ENCODE measurements at regions not wholly inside any gene's neighbourhood (a gene's known extent, or its start where the extent isn't known, plus 50 kb on each side); places are given as distances from the start of the nearest gene placed in this dataset.

DNA sequence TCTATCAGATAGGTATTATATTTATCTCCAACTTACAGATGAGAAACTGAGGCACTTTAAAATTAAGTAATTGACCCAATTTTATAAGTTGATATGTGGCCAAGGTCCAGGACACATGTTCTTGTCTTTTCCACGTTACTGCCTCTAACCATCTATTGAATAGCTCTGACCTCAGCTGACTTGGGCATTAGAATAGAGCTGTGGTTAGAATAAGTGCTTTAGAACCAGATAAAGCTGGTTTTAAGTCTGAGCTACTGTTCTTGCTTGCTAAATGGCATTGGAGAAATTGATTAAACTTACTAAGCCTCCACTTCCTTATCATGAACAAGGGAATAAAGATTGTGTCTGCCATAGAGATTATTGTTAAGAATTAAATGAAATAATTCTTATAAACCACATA is 147.8 kb upstream of the DTNBP1 start:
- no peak for DNase-seq (ENCODE audit: extremely low spot score)
- TF ChIP-seq FOXA1 (IDR thresholded peaks at IDR 0.05): no peak
- no peak for TF ChIP-seq SUZ12 (IDR thresholded peaks at IDR 0.05)
- TF ChIP-seq, protein P1, sequence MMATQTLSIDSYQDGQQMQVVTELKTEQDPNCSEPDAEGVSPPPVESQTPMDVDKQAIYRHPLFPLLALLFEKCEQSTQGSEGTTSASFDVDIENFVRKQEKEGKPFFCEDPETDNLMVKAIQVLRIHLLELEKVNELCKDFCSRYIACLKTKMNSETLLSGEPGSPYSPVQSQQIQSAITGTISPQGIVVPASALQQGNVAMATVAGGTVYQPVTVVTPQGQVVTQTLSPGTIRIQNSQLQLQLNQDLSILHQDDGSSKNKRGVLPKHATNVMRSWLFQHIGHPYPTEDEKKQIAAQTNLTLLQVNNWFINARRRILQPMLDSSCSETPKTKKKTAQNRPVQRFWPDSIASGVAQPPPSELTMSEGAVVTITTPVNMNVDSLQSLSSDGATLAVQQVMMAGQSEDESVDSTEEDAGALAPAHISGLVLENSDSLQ (IDR thresholded peaks at IDR 0.05): no peak
- TF ChIP-seq L3MBTL2 (conservative IDR thresholded peaks at IDR 0.05): no peak
- no peak for TF ChIP-seq TARDBP (IDR thresholded peaks at IDR 0.05)
- TF ChIP-seq HDGF (IDR thresholded peaks at IDR 0.05; ENCODE audit: borderline replicate concordance): no peak
- TF ChIP-seq ELF4 (IDR thresholded peaks at IDR 0.05): no peak
- TF ChIP-seq CTBP1 (IDR thresholded peaks at IDR 0.05; ENCODE audit: borderline replicate concordance): no peak
- no peak for TF ChIP-seq FOXK2 (IDR thresholded peaks at IDR 0.05)
- no peak for TF ChIP-seq ZNF384 (IDR thresholded peaks at IDR 0.05)
- no peak for TF ChIP-seq NFRKB (IDR thresholded peaks at IDR 0.05)
- no peak for TF ChIP-seq BHLHE40 (IDR thresholded peaks at IDR 0.05; ENCODE audit: borderline replicate concordance)
- no peak for TF ChIP-seq LEF1 (IDR thresholded peaks at IDR 0.05; ENCODE audit: borderline replicate concordance)
- no peak for TF ChIP-seq SP1 (IDR thresholded peaks at IDR 0.05)
- no peak for TF ChIP-seq FOXM1 (IDR thresholded peaks at IDR 0.05; ENCODE audit: borderline replicate concordance)
- TF ChIP-seq ARNT (IDR thresholded peaks at IDR 0.05): no peak
- ChIA-PET POLR2A (no interaction called here), CTCF (interaction anchor here (0.7 to 0.9 kb wide), 2 partner anchors 318 to 395 kb away, joined by 3 read pairs; partner anchors contain the start of gene MYLIP)

DNA sequence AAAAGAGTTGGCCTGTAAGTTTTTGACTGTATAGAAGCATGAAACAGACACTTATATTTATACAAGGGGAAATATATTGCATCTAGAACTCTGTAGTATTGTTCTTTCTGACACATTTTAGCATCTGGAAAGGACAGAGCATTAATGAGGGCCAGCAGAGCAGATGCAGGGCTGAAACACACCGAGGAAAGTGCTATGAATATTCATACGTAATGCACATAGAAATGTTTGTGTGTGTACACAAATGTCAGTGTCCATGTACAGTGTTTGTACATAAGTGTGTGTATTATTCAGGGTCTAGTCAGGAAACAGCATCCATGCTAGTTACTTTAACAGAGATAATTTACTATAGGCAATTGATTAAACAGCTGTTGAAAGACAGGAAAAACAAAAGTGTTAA is 146.5 kb upstream of the DTNBP1 start:
- CTCF ChIA-PET: no interaction called here
- DNase-seq (ENCODE audit: extremely low spot score): no peak
- TF ChIP-seq CTBP1 (IDR thresholded peaks at IDR 0.05; ENCODE audit: borderline replicate concordance) (no peak), ARNT (IDR thresholded peaks at IDR 0.05) (no peak), ELF4 (IDR thresholded peaks at IDR 0.05) (no peak), TARDBP (IDR thresholded peaks at IDR 0.05) (no peak), BHLHE40 (IDR thresholded peaks at IDR 0.05; ENCODE audit: borderline replicate concordance) (no peak), FOXA1 (IDR thresholded peaks at IDR 0.05) (no peak)
- TF ChIP-seq, protein P1 (IDR thresholded peaks at IDR 0.05): no peak
- POLR2A ChIA-PET: no interaction called here

DNA sequence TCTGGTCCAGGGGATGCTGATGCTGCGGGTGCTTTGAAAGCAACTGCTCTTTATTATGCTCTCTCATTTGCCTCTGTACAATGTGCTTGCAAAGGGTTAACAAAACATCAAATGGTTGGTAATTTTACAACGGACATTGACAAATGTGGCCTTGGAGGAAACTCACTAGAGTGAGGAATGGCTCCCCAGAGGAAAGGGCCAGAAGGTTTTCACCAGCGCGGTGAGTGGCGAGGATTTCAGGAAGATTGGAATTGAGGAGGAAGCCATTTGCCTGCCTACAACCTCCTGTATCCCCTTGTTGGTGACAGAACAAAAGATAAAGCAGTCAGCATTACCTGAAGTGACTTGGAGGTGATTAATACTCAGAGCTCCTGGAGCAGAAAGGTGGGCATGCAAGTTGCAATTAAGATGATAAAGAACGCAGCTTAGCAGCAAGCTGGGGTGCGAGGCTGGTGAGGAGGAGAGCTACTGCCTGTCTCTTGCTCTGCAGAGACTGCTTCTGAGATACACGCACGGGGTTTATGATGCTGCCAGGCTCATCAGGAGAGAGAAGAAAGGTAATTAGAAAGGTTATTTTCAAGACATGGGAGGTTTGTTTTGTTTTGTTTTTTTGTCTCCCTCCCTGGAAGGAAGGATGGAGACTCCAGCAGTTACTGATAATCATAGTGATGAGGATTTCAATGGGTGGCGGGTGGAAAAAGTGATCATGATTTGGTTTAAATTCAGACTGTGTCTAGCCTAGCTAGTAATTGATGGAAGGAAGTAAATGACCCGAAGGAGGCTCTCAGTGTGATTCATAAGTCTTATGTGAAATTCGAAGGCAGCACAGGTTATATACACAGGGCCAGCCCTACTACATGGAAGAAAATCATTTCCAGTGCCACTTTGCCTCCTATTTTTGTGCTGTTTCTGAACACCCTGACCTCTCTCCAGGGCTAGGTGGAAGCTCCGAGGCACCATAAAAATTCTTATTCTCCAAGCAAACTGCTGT is 141.6 kb upstream of the DTNBP1 start:
- TF ChIP-seq SUZ12 (IDR thresholded peaks at IDR 0.05) (no peak), SP1 (IDR thresholded peaks at IDR 0.05) (no peak), BHLHE40 (IDR thresholded peaks at IDR 0.05; ENCODE audit: borderline replicate concordance) (no peak), TARDBP (IDR thresholded peaks at IDR 0.05) (no peak), L3MBTL2 (conservative IDR thresholded peaks at IDR 0.05) (no peak), HDGF (IDR thresholded peaks at IDR 0.05; ENCODE audit: borderline replicate concordance) (no peak), CTBP1 (IDR thresholded peaks at IDR 0.05; ENCODE audit: borderline replicate concordance) (no peak)
- TF ChIP-seq, protein P1 (IDR thresholded peaks at IDR 0.05): peak; percentile 78
- ChIA-PET CTCF (no interaction called here), POLR2A (no interaction called here)
- DNase-seq (ENCODE audit: extremely low spot score): no peak

DNA sequence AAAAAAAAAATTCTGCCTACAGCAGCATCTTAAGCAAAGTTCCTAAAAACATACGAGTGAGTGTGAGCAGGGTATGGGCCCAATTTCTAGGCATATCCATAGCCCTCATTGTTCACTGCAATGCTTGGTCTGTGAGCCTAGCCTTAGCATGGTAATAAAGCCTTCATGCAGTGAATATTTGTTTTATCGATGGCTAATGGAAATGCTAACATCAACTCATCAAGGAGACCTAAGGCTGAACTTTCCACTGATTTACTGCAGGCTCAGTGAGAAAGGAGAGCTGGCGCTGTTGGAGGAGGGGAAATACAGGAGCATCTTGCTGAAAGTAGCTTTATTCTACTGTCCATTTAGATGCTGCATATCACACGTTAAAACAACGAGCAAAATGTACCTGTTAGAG is 139.6 kb upstream of the DTNBP1 start:
- POLR2A ChIA-PET: no interaction called here
- DNase-seq (ENCODE audit: extremely low spot score): no peak
- TF ChIP-seq LEF1 (IDR thresholded peaks at IDR 0.05; ENCODE audit: borderline replicate concordance) (no peak), ARNT (IDR thresholded peaks at IDR 0.05) (no peak), FOXM1 (IDR thresholded peaks at IDR 0.05; ENCODE audit: borderline replicate concordance) (no peak), ELF4 (IDR thresholded peaks at IDR 0.05) (no peak), FOXK2 (IDR thresholded peaks at IDR 0.05) (no peak)
- CTCF ChIA-PET: no interaction called here

DNA sequence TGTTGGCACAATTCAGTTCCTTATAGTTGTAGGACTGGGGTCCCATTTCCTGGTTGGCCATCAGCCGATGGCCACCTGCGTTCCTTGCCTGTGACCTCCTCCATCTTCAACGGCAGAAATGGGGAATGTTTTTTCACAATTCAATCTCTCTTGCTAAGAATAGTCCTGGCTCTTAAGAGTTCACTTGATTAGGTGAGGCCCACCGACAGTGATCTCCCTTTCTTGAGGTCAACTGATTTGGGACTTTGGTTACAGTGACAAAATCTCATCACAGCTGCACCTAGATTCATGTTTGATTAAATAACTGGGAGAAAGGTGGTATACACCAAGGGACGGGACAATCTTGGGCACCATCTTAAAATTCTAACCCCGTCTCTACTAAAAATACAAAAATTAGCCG is 139.1 kb upstream of the DTNBP1 start:
- no peak for DNase-seq (ENCODE audit: extremely low spot score)
- CTCF ChIA-PET: no interaction called here
- TF ChIP-seq NFRKB (IDR thresholded peaks at IDR 0.05): no peak
- TF ChIP-seq ZNF384 (IDR thresholded peaks at IDR 0.05): no peak
- no peak for TF ChIP-seq ARNT (IDR thresholded peaks at IDR 0.05)
- TF ChIP-seq, protein P1 (IDR thresholded peaks at IDR 0.05): no peak
- TF ChIP-seq SUZ12 (IDR thresholded peaks at IDR 0.05): no peak
- no peak for TF ChIP-seq BHLHE40 (IDR thresholded peaks at IDR 0.05; ENCODE audit: borderline replicate concordance)
- TF ChIP-seq TARDBP (IDR thresholded peaks at IDR 0.05): no peak
- no peak for TF ChIP-seq FOXA1 (IDR thresholded peaks at IDR 0.05)
- no peak for TF ChIP-seq LEF1 (IDR thresholded peaks at IDR 0.05; ENCODE audit: borderline replicate concordance)
- TF ChIP-seq CTBP1 (IDR thresholded peaks at IDR 0.05; ENCODE audit: borderline replicate concordance): no peak
- TF ChIP-seq FOXK2 (IDR thresholded peaks at IDR 0.05): no peak
- TF ChIP-seq SP1 (IDR thresholded peaks at IDR 0.05): no peak
- no peak for TF ChIP-seq ELF4 (IDR thresholded peaks at IDR 0.05)
- no peak for TF ChIP-seq L3MBTL2 (conservative IDR thresholded peaks at IDR 0.05)
- TF ChIP-seq FOXM1 (IDR thresholded peaks at IDR 0.05; ENCODE audit: borderline replicate concordance): no peak
- TF ChIP-seq HDGF (IDR thresholded peaks at IDR 0.05; ENCODE audit: borderline replicate concordance): no peak
- POLR2A ChIA-PET: no interaction called here

Data from HEK293T (cell line).